ENCODE measurements at regions not wholly inside any gene's neighbourhood (a gene's known extent, or its start where the extent isn't known, plus 50 kb on each side); places are given as distances from the start of the nearest gene placed in this dataset.

GRCh38 chr10:117924820-117925219, 121.9 kb downstream of the RAB11FIP2 start:
- 86 to 93% methylated on average over 8 of the region's 8 CpGs for WGBS, 2 donors
- Histone ChIP-seq H3K27ac (no peak overlapping the region), H3K4me1 (peaks cover 6% of the 10 kb centered on the region), H3K27me3 (no peaks in the 10 kb centered on the region), H3K4me3 (no peak overlapping the region), H3K36me3 (ENCODE audit: low read depth, missing control alignments) (no peaks in the 10 kb centered on the region), H3K9me3 (no peaks in the 10 kb centered on the region)
- intact Hi-C loops (cut with DNase I; ENCODE audit: low total_unique reads) = no loop called here
- DNase-seq = no peak
- TF ChIP-seq CTCF (IDR thresholded peaks at IDR 0.05) = no peak
- TF ChIP-seq POLR2A (IDR thresholded peaks at IDR 0.05) = no peak

- no peak overlapping the region for H3K27ac ChIP-seq
- WGBS, 2 donors = 90 to 99% methylated on average over 6 of the region's 6 CpGs
- no peak overlapping the region for H3K4me3 ChIP-seq
- H3K27me3 ChIP-seq = no peaks in the 10 kb centered on the region
- TF ChIP-seq CTCF (IDR thresholded peaks at IDR 0.05) (no peak), POLR2A (IDR thresholded peaks at IDR 0.05) (no peak)
- DNase-seq = no peak
- intact Hi-C loops (cut with DNase I; ENCODE audit: low total_unique reads) = no loop called here
- no peaks in the 10 kb centered on the region for H3K36me3 ChIP-seq (ENCODE audit: low read depth, missing control alignments)
- peaks cover 6% of the 10 kb centered on the region for H3K4me1 ChIP-seq
- H3K9me3 ChIP-seq = no peaks in the 10 kb centered on the region
Observed at GRCh38 chr10:117925369-117925768, 121.4 kb downstream of the RAB11FIP2 start.

- Histone ChIP-seq H3K27ac (no peak overlapping the region), H3K9me3 (no peaks in the 10 kb centered on the region), H3K4me3 (no peak overlapping the region), H3K27me3 (no peaks in the 10 kb centered on the region), H3K36me3 (ENCODE audit: low read depth, missing control alignments) (no peaks in the 10 kb centered on the region), H3K4me1 (peaks cover 6% of the 10 kb centered on the region)
- TF ChIP-seq POLR2A (IDR thresholded peaks at IDR 0.05) = no peak
- no peak for TF ChIP-seq CTCF (IDR thresholded peaks at IDR 0.05)
- no peak for DNase-seq
- intact Hi-C loops (cut with DNase I; ENCODE audit: low total_unique reads) = no loop called here
- 84 to 89% methylated on average over 2 of the region's 2 CpGs for WGBS, 2 donors
Observed at GRCh38 chr10:117926491-117926890, 120.2 kb downstream of the RAB11FIP2 start.

- H3K4me3 ChIP-seq = no peak overlapping the region
- no peak for TF ChIP-seq CTCF (IDR thresholded peaks at IDR 0.05)
- no peak for TF ChIP-seq POLR2A (IDR thresholded peaks at IDR 0.05)
- WGBS, 2 donors = 100% methylated on average over 1 of the region's 1 CpG
- no peak overlapping the region for H3K27ac ChIP-seq
- H3K4me1 ChIP-seq = peaks cover 6% of the 10 kb centered on the region
- DNase-seq = no peak
- intact Hi-C loops (cut with DNase I; ENCODE audit: low total_unique reads) = no loop called here
- H3K27me3 ChIP-seq = no peaks in the 10 kb centered on the region
- H3K36me3 ChIP-seq (ENCODE audit: low read depth, missing control alignments) = no peaks in the 10 kb centered on the region
- no peaks in the 10 kb centered on the region for H3K9me3 ChIP-seq
Observed at GRCh38 chr10:117927332-117927731, 119.4 kb downstream of the RAB11FIP2 start.

- no peak overlapping the region for H3K27ac ChIP-seq
- no peak for DNase-seq
- TF ChIP-seq POLR2A (IDR thresholded peaks at IDR 0.05) = no peak
- TF ChIP-seq CTCF (IDR thresholded peaks at IDR 0.05) = no peak
- peaks cover 6% of the 10 kb centered on the region for H3K4me1 ChIP-seq
- intact Hi-C loops (cut with DNase I; ENCODE audit: low total_unique reads) = no loop called here
- H3K4me3 ChIP-seq = no peak overlapping the region
- WGBS, 2 donors = 68 to 77% methylated on average over 4 of the region's 4 CpGs
- no peaks in the 10 kb centered on the region for H3K27me3 ChIP-seq
- no peaks in the 10 kb centered on the region for H3K36me3 ChIP-seq (ENCODE audit: low read depth, missing control alignments)
- H3K9me3 ChIP-seq = no peaks in the 10 kb centered on the region
Observed at GRCh38 chr10:117927871-117928270, 118.9 kb downstream of the RAB11FIP2 start.

Data from testis (tissue), 2 donors.